ENCODE measurements at regions not wholly inside any gene's neighbourhood (a gene's known extent, or its start where the extent isn't known, plus 50 kb on each side); places are given as distances from the start of the nearest gene placed in this dataset.
A peak's percentile ranks its signal among the peaks of the same experiment; 100 is the strongest.

DNA sequence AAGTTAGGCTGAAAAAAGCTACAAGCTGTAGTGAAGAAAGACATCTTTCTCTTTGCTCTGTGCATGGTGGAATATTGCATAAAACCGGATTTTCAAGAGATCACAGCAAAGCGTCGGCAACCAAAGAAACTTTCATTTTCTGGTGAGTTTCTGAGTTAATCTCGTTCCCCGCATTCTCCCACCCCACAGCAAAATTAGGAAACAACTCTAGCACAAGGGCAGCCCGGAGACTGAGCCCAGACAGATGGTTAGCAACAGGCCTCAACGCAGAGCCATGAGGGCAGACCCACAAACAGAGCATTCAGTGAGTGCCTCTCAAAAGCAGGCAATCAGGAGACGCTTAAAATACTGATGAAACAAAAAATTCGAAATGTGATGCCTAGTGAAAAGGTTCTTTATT, 396.1 kb upstream of the KLF6 start:
- DNase-seq (ENCODE audit: low read depth) (no peak), FAIRE-seq (no peak)
- H3K27me3 Mint-ChIP-seq (ENCODE audit: low read depth, unreplicated experiment) = no peaks in the 10 kb centered on the region
- H3K27ac Mint-ChIP-seq (ENCODE audit: unreplicated experiment) = no peak overlapping the region
- H3K4me1 Mint-ChIP-seq (ENCODE audit: low read depth, unreplicated experiment) = no peaks in the 10 kb centered on the region
- H3K4me3 Mint-ChIP-seq (ENCODE audit: unreplicated experiment) = no peak overlapping the region
- H3K27me3 ChIP-seq (ENCODE audit: insufficient read depth, low read length) = no peaks in the 10 kb centered on the region
- peaks cover 7% of the 10 kb centered on the region for H3K9me3 Mint-ChIP-seq (ENCODE audit: unreplicated experiment)
- H3K9ac ChIP-seq (ENCODE audit: low read length) = no peak overlapping the region
- H3K4me2 ChIP-seq (ENCODE audit: low read length) = no peak overlapping the region
- no peaks in the 10 kb centered on the region for H3K4me1 ChIP-seq (ENCODE audit: insufficient read depth, low read length)
- no peak overlapping the region for H3K4me3 ChIP-seq (ENCODE audit: insufficient read depth, low read depth, low read length)
- peak overlapping the region; percentile 8 for H2AFZ ChIP-seq (ENCODE audit: low read depth, low read length)
- no peak overlapping the region for H3K27ac ChIP-seq (ENCODE audit: low read depth, low read length)
- H3K9me3 ChIP-seq (ENCODE audit: insufficient read depth, low read depth, low read length) = no peaks in the 10 kb centered on the region
- H4K20me1 ChIP-seq (ENCODE audit: insufficient read depth, low read length) = no peaks in the 10 kb centered on the region
- H3K79me2 ChIP-seq (ENCODE audit: insufficient read depth, low read length) = no peaks in the 10 kb centered on the region
- TF ChIP-seq, protein P1, sequence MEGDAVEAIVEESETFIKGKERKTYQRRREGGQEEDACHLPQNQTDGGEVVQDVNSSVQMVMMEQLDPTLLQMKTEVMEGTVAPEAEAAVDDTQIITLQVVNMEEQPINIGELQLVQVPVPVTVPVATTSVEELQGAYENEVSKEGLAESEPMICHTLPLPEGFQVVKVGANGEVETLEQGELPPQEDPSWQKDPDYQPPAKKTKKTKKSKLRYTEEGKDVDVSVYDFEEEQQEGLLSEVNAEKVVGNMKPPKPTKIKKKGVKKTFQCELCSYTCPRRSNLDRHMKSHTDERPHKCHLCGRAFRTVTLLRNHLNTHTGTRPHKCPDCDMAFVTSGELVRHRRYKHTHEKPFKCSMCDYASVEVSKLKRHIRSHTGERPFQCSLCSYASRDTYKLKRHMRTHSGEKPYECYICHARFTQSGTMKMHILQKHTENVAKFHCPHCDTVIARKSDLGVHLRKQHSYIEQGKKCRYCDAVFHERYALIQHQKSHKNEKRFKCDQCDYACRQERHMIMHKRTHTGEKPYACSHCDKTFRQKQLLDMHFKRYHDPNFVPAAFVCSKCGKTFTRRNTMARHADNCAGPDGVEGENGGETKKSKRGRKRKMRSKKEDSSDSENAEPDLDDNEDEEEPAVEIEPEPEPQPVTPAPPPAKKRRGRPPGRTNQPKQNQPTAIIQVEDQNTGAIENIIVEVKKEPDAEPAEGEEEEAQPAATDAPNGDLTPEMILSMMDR (IDR thresholded peaks at IDR 0.05; ENCODE audit: insufficient read depth, low read depth, low read length) = no peak
- no peak for TF ChIP-seq EZH2 (IDR thresholded peaks at IDR 0.05; ENCODE audit: insufficient read depth, low read length)
- H3K36me3 ChIP-seq (ENCODE audit: insufficient read depth, low read length) = no peaks in the 10 kb centered on the region
- no peaks in the 10 kb centered on the region for H3K36me3 Mint-ChIP-seq (ENCODE audit: low read depth, unreplicated experiment)

DNA sequence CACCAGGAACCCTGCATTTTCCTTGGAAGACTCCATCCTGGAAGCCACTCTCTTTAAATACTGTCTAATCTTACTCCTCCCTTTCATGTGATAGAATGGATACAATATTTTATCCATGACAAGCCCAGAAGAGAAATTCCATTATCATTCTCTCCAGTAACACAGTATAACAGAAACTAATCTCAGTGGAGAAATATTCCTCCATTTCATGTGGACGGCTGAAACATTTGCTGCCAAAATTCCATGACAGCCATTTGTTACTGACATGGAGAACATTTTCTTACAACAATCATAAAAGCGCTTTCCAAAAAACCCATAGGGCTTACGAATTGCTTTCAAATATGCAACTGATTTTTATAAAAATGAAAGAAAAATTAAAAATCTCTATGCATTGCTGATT, 392.8 kb upstream of the KLF6 start:
- H3K4me1 ChIP-seq (ENCODE audit: insufficient read depth, low read length) = no peaks in the 10 kb centered on the region
- no peaks in the 10 kb centered on the region for H3K27me3 Mint-ChIP-seq (ENCODE audit: low read depth, unreplicated experiment)
- no peaks in the 10 kb centered on the region for H3K27me3 ChIP-seq (ENCODE audit: insufficient read depth, low read length)
- H3K27ac Mint-ChIP-seq (ENCODE audit: unreplicated experiment) = no peak overlapping the region
- no peaks in the 10 kb centered on the region for H3K79me2 ChIP-seq (ENCODE audit: insufficient read depth, low read length)
- H3K27ac ChIP-seq (ENCODE audit: low read depth, low read length) = no peak overlapping the region
- FAIRE-seq (no peak), DNase-seq (ENCODE audit: low read depth) (no peak)
- no peaks in the 10 kb centered on the region for H3K36me3 Mint-ChIP-seq (ENCODE audit: low read depth, unreplicated experiment)
- no peak overlapping the region for H3K9ac ChIP-seq (ENCODE audit: low read length)
- no peaks in the 10 kb centered on the region for H3K36me3 ChIP-seq (ENCODE audit: insufficient read depth, low read length)
- no peaks in the 10 kb centered on the region for H3K9me3 ChIP-seq (ENCODE audit: insufficient read depth, low read depth, low read length)
- no peaks in the 10 kb centered on the region for H4K20me1 ChIP-seq (ENCODE audit: insufficient read depth, low read length)
- H3K4me3 ChIP-seq (ENCODE audit: insufficient read depth, low read depth, low read length) = no peak overlapping the region
- H2AFZ ChIP-seq (ENCODE audit: low read depth, low read length) = no peak overlapping the region
- no peak for TF ChIP-seq EZH2 (IDR thresholded peaks at IDR 0.05; ENCODE audit: insufficient read depth, low read length)
- TF ChIP-seq, protein P1 (IDR thresholded peaks at IDR 0.05; ENCODE audit: insufficient read depth, low read depth, low read length) = no peak
- H3K4me1 Mint-ChIP-seq (ENCODE audit: low read depth, unreplicated experiment) = no peaks in the 10 kb centered on the region
- no peak overlapping the region for H3K4me2 ChIP-seq (ENCODE audit: low read length)
- H3K4me3 Mint-ChIP-seq (ENCODE audit: unreplicated experiment) = no peak overlapping the region
- H3K9me3 Mint-ChIP-seq (ENCODE audit: unreplicated experiment) = peaks cover 6% of the 10 kb centered on the region

DNA sequence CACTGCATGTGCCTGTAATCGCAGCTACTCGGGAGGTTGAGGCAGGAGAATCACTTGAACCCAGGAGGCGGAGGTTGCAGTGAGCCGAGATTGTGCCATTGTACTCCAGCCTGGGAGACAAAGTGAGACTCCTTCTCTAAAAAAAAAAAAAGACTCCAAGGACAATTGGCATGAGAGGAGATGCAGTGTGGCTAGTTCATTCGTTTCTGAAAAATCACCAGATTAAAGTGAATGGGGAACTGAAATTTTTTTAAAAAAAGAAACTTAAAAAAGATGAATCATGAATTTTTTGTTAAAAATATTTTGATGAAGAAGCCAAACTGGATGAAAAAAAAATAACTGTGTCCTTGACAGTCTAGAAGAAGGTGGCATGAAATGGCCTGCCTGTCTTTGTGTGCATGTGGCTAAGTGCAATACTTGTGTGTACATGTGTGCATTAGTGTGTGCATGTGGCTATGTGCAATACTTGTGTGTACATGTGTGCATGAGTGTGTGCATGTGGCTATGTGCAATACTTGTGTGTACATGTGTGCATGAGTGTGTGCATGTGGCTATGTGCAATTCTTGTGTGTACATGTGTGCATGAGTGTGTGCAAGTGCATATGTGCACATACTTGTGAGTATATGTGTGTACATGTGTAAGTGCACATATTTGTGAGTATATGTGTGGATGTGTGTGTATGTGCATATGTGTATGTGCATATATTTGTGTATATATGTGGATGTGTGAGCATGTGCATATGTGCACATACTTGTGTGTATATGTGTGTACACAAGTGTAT, 391.7 kb upstream of the KLF6 start:
- no peaks in the 10 kb centered on the region for H3K27me3 ChIP-seq (ENCODE audit: insufficient read depth, low read length)
- H3K4me3 ChIP-seq (ENCODE audit: insufficient read depth, low read depth, low read length) = no peak overlapping the region
- no peak for TF ChIP-seq EZH2 (IDR thresholded peaks at IDR 0.05; ENCODE audit: insufficient read depth, low read length)
- TF ChIP-seq, protein P1 (IDR thresholded peaks at IDR 0.05; ENCODE audit: insufficient read depth, low read depth, low read length) = no peak
- H4K20me1 ChIP-seq (ENCODE audit: insufficient read depth, low read length) = no peaks in the 10 kb centered on the region
- H3K4me1 ChIP-seq (ENCODE audit: insufficient read depth, low read length) = no peaks in the 10 kb centered on the region
- no peak overlapping the region for H3K9ac ChIP-seq (ENCODE audit: low read length)
- H2AFZ ChIP-seq (ENCODE audit: low read depth, low read length) = no peak overlapping the region
- H3K27me3 Mint-ChIP-seq (ENCODE audit: low read depth, unreplicated experiment) = no peaks in the 10 kb centered on the region
- H3K4me2 ChIP-seq (ENCODE audit: low read length) = no peak overlapping the region
- H3K36me3 ChIP-seq (ENCODE audit: insufficient read depth, low read length) = no peaks in the 10 kb centered on the region
- H3K9me3 ChIP-seq (ENCODE audit: insufficient read depth, low read depth, low read length) = no peaks in the 10 kb centered on the region
- H3K4me1 Mint-ChIP-seq (ENCODE audit: low read depth, unreplicated experiment) = no peaks in the 10 kb centered on the region
- peaks cover 9% of the 10 kb centered on the region for H3K9me3 Mint-ChIP-seq (ENCODE audit: unreplicated experiment)
- no peak overlapping the region for H3K4me3 Mint-ChIP-seq (ENCODE audit: unreplicated experiment)
- no peaks in the 10 kb centered on the region for H3K79me2 ChIP-seq (ENCODE audit: insufficient read depth, low read length)
- H3K27ac Mint-ChIP-seq (ENCODE audit: unreplicated experiment) = no peak overlapping the region
- H3K36me3 Mint-ChIP-seq (ENCODE audit: low read depth, unreplicated experiment) = no peaks in the 10 kb centered on the region
- FAIRE-seq (no peak), DNase-seq (ENCODE audit: low read depth) (no peak)
- H3K27ac ChIP-seq (ENCODE audit: low read depth, low read length) = no peak overlapping the region
